GM10266 (cell line): ENCODE measurements at regions not wholly inside any gene's neighbourhood (a gene's known extent, or its start where the extent isn't known, plus 50 kb on each side); places are given as distances from the start of the nearest gene placed in this dataset.
"Not testable (repeated sequence)": the region's sequence is repeated elsewhere in the genome, so short reads cannot be mapped to it uniquely, and the experiment has no call there.

Source experiments
- DNase-seq: peaks from one replicate; pipeline ENCODE4 v3.0.0; 2012; ENCODE audit errors: extremely low spot score
- TF ChIP-seq, protein P1 (sequence below): IDR thresholded peaks from 2 replicates; pipeline ENCODE4 v1.5.1; 2012; ENCODE audit warnings: mild to moderate bottlenecking, low read depth; ENCODE audit not compliant: control insufficient read depth, insufficient read depth; ENCODE audit errors: missing control alignments

DNA sequence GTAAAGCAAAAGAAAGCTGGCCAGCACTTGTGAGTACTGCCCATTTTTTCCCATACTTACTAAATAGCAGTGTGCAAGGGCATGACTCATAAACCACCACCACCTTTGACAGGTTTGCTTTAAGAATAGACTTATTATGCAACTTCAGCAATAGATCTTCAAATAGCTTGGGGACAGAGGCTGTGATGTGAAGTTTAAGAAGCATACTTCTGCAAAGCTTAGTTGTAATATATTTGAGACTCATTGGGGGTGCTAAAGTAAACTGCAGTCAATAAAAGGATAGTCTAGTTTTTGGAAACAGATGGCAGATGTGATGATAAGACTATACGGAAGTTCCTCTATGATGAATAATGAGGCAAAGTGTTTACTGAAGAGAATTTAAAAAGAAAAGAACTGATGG lies 210.0 kb downstream of the PLA2G4A start:
- TF ChIP-seq, protein P1, sequence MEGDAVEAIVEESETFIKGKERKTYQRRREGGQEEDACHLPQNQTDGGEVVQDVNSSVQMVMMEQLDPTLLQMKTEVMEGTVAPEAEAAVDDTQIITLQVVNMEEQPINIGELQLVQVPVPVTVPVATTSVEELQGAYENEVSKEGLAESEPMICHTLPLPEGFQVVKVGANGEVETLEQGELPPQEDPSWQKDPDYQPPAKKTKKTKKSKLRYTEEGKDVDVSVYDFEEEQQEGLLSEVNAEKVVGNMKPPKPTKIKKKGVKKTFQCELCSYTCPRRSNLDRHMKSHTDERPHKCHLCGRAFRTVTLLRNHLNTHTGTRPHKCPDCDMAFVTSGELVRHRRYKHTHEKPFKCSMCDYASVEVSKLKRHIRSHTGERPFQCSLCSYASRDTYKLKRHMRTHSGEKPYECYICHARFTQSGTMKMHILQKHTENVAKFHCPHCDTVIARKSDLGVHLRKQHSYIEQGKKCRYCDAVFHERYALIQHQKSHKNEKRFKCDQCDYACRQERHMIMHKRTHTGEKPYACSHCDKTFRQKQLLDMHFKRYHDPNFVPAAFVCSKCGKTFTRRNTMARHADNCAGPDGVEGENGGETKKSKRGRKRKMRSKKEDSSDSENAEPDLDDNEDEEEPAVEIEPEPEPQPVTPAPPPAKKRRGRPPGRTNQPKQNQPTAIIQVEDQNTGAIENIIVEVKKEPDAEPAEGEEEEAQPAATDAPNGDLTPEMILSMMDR = no peak
- DNase-seq = no peak

- DNase-seq = no peak
Observed at GRCh38 chr1:187041104-187041503, 212.4 kb downstream of the PLA2G4A start.

GRCh38 chr1:187042538-187042937 lies 213.8 kb downstream of the PLA2G4A start:
- no peak for DNase-seq
- TF ChIP-seq, protein P1 = no peak

More at GRCh38 chr1:187041104-187041503, 212.4 kb downstream of the PLA2G4A start:
- TF ChIP-seq, protein P1 = no peak

DNA sequence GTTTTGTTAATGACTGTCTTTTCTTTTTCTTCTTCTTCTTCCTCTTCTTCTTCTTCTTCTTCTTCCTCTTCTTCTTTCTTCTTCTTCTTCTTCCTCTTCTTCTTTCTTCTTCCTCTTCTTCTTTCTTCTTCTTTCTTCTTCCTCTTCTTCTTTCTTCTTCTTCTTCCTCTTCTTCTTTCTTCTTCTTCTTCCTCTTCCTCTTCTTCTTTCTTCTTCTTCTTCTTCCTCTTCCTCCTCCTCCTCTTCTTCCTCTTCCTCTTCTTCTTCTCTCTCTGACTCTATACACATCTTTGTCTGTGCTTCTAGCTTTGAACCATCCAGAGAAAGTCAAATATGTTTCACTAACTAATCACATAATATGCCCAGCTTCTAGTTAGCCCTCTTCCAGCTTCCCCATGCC lies 214.7 kb downstream of the PLA2G4A start:
- DNase-seq = not testable (repeated sequence)

DNA sequence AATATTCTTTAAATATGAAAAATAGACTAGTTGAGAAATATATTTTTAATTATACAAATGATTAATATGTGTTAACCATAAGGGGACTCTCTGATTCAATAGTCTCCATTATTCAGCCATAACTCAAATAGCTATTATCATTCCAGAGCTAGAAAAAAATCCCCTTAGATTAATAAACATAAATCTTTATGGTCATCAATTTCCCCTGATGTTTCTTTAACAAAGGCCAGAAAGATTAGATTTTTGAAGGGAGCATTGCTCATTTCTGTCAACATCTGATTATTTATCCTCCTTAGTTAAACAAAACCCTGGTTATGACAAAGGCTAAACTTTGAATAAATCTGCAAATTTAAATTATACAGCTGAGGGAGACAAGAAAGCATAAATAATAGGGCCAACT lies 215.7 kb downstream of the PLA2G4A start:
- no peak for DNase-seq
- TF ChIP-seq, protein P1 = no peak

- TF ChIP-seq, protein P1 = no peak
- DNase-seq = no peak
Observed at GRCh38 chr1:187045371-187045770, 216.6 kb downstream of the PLA2G4A start.

DNA sequence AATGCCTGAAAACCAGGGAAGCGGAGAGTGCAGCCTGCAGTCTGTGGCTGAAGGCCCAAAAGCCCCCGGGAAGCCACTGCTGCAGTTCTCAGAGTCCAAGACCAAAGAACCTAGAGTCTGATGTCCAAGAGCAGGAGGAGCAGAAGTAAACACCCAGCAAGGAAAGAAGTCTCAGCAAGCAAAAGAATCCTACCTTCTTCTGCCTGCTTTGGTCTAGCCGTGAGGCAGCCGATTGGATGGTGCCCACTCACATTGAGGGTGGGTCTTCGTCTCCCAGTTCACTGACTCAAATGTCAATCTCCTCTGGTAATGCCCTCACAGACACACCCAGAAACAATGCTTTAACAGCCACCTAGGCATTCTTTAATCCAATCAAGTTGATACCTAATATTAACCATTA lies 217.5 kb downstream of the PLA2G4A start:
- TF ChIP-seq, protein P1 = no peak
- no peak for DNase-seq

DNA sequence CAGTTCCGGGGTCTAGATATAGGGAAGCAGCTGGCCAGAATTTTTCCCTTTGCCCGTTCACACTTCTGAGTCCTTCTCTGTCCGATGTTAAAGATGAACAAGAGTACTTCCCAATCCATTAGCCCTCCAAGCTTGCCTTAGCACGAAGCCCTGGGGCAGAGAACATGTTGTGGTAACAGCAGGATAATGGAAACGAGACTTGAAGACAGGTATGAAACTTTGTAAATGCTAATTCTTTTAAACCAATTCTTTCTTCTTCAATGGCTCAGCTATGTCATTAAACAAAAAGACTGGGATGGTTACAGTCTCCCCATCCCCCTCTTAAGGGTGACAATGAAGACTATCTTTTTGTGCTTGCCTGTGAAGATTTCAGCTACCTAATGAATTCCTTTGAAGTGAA lies 218.5 kb downstream of the PLA2G4A start:
- DNase-seq = no peak
- TF ChIP-seq, protein P1 = no peak
